ENCODE measurements at regions not wholly inside any gene's neighbourhood (a gene's known extent, or its start where the extent isn't known, plus 50 kb on each side); places are given as distances from the start of the nearest gene placed in this dataset.

DNA sequence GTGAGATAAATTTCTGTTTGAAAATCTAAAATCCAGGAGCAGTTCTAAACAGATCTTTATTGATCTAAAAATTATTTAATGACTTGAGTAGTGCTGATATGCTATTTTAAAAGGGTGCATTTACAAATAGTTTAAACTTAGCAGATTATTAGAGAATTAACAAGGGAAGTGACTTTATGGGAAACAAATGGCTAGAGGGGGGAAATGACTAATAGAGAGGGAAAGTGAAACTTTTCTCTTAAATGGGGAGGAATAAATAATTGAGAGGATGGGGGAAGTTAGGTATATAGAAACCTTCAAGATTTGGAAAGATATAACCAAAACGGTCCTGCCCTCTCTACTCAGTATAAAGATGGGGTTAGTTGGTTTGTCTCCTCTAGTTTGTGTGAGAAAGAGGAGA is 90.1 kb upstream of the ARMC3 start (continued):
- TF ChIP-seq, protein P1, sequence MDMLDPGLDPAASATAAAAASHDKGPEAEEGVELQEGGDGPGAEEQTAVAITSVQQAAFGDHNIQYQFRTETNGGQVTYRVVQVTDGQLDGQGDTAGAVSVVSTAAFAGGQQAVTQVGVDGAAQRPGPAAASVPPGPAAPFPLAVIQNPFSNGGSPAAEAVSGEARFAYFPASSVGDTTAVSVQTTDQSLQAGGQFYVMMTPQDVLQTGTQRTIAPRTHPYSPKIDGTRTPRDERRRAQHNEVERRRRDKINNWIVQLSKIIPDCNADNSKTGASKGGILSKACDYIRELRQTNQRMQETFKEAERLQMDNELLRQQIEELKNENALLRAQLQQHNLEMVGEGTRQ (IDR thresholded peaks at IDR 0.05; ENCODE audit: borderline replicate concordance, low read depth, low read length) = no peak
- TF ChIP-seq ELF1 (IDR thresholded peaks at IDR 0.05) (no peak), RFX5 (IDR thresholded peaks at IDR 0.05; ENCODE audit: low read length) (no peak)
- TF ChIP-seq, protein P2, sequence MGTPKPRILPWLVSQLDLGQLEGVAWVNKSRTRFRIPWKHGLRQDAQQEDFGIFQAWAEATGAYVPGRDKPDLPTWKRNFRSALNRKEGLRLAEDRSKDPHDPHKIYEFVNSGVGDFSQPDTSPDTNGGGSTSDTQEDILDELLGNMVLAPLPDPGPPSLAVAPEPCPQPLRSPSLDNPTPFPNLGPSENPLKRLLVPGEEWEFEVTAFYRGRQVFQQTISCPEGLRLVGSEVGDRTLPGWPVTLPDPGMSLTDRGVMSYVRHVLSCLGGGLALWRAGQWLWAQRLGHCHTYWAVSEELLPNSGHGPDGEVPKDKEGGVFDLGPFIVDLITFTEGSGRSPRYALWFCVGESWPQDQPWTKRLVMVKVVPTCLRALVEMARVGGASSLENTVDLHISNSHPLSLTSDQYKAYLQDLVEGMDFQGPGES (IDR thresholded peaks at IDR 0.05; ENCODE audit: low read depth, low read length) = no peak

DNA sequence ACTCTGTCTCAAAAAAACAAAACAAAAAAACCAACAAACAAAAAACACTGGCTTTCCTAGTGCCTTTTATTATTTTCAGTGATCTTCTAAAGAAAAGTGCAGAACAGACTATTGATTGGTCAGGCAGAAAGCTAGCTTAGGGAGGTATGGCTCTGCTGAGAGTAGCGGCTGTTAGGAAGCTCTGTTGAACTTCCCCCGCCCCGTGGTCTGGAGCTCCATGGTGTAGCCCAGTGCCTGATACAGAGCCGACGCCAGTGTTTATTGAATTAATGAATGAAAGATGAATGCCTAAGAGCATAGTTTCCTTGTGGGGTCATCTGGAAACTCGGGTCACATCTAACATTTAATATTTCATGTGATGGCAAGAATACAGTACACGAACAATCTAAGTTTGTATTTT is 90.5 kb upstream of the ARMC3 start:
- Histone ChIP-seq H3K9me2 (no peaks in the 10 kb centered on the region), H3K27me3 (ENCODE audit: insufficient read depth) (no peaks in the 10 kb centered on the region), H3F3A (replicated peaks; ENCODE audit: insufficient read depth) (no peaks in the 10 kb centered on the region), H3K36me3 (replicated peaks in 1 of 2; ENCODE audit: control insufficient read depth in 1 of 2, insufficient read depth in 2 of 2, low read length in 1 of 2) (no peaks in the 10 kb centered on the region), H3K9me3 (no peaks in the 10 kb centered on the region), H2AFZ (ENCODE audit: low read depth) (no peak overlapping the region), H4K20me1 (ENCODE audit: insufficient read depth) (no peaks in the 10 kb centered on the region), H3K79me2 (ENCODE audit: insufficient read depth) (no peaks in the 10 kb centered on the region), H3K4me3 (ENCODE audit: low read depth in 2 of 2, low read length in 1 of 2) (no peak overlapping the region), H3K4me2 (no peak overlapping the region), H3K4me1 (ENCODE audit: control insufficient read depth in 1 of 2, insufficient read depth in 2 of 2, low read depth in 1 of 2, low read length in 1 of 2) (no peaks in the 10 kb centered on the region), H3K9ac (no peak overlapping the region), H3K27ac (ENCODE audit: low read depth in 2 of 2, low read length in 1 of 2) (no peak overlapping the region)
- POLR2A ChIA-PET = interaction anchor here (0.7 kb wide), 1 partner anchor 561 kb away, joined by 4 read pairs; no protein-coding TSS in a partner anchor
- WGBS (ENCODE audit: low lambda C conversion rate) = 79% methylated on average over 7 of the region's 7 CpGs
- CTCF ChIA-PET = no interaction called here
- no peak for DNase-seq
- TF ChIP-seq FOXM1 (IDR thresholded peaks at IDR 0.05; ENCODE audit: low read depth) (no peak), MXI1 (IDR thresholded peaks at IDR 0.05; ENCODE audit: low read depth, low read length) (no peak), NFIC (IDR thresholded peaks at IDR 0.05; ENCODE audit: borderline replicate concordance) (no peak), SIN3A (IDR thresholded peaks at IDR 0.05; ENCODE audit: borderline replicate concordance, low read depth, low read length) (no peak), JUND (IDR thresholded peaks at IDR 0.05) (no peak), YY1 (IDR thresholded peaks at IDR 0.05; ENCODE audit: low read depth) (no peak), SMC3 (IDR thresholded peaks at IDR 0.05; ENCODE audit: low read depth, low read length) (no peak), ELF1 (IDR thresholded peaks at IDR 0.05) (no peak), GATA2 (CRISPR knock-in tag; IDR thresholded peaks at IDR 0.05) (no peak), TAF1 (IDR thresholded peaks at IDR 0.05; ENCODE audit: borderline replicate concordance, low read depth, low read length) (no peak), GABPA (IDR thresholded peaks at IDR 0.05; ENCODE audit: low read depth) (no peak), MEF2A (IDR thresholded peaks at IDR 0.05; ENCODE audit: borderline replicate concordance, low read depth) (no peak), RAD21 (IDR thresholded peaks at IDR 0.05; ENCODE audit: low read length) (no peak), NRF1 (IDR thresholded peaks at IDR 0.05; ENCODE audit: low read depth, low read length) (no peak), TEAD4 (IDR thresholded peaks at IDR 0.05; ENCODE audit: borderline replicate concordance, insufficient read depth) (no peak)
- TF ChIP-seq, protein P3, sequence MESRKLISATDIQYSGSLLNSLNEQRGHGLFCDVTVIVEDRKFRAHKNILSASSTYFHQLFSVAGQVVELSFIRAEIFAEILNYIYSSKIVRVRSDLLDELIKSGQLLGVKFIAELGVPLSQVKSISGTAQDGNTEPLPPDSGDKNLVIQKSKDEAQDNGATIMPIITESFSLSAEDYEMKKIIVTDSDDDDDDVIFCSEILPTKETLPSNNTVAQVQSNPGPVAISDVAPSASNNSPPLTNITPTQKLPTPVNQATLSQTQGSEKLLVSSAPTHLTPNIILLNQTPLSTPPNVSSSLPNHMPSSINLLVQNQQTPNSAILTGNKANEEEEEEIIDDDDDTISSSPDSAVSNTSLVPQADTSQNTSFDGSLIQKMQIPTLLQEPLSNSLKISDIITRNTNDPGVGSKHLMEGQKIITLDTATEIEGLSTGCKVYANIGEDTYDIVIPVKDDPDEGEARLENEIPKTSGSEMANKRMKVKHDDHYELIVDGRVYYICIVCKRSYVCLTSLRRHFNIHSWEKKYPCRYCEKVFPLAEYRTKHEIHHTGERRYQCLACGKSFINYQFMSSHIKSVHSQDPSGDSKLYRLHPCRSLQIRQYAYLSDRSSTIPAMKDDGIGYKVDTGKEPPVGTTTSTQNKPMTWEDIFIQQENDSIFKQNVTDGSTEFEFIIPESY (IDR thresholded peaks at IDR 0.05; ENCODE audit: borderline replicate concordance, low read depth) = no peak
- TF ChIP-seq, protein P1 (IDR thresholded peaks at IDR 0.05; ENCODE audit: borderline replicate concordance, low read depth, low read length) = no peak
- TF ChIP-seq, protein P4, sequence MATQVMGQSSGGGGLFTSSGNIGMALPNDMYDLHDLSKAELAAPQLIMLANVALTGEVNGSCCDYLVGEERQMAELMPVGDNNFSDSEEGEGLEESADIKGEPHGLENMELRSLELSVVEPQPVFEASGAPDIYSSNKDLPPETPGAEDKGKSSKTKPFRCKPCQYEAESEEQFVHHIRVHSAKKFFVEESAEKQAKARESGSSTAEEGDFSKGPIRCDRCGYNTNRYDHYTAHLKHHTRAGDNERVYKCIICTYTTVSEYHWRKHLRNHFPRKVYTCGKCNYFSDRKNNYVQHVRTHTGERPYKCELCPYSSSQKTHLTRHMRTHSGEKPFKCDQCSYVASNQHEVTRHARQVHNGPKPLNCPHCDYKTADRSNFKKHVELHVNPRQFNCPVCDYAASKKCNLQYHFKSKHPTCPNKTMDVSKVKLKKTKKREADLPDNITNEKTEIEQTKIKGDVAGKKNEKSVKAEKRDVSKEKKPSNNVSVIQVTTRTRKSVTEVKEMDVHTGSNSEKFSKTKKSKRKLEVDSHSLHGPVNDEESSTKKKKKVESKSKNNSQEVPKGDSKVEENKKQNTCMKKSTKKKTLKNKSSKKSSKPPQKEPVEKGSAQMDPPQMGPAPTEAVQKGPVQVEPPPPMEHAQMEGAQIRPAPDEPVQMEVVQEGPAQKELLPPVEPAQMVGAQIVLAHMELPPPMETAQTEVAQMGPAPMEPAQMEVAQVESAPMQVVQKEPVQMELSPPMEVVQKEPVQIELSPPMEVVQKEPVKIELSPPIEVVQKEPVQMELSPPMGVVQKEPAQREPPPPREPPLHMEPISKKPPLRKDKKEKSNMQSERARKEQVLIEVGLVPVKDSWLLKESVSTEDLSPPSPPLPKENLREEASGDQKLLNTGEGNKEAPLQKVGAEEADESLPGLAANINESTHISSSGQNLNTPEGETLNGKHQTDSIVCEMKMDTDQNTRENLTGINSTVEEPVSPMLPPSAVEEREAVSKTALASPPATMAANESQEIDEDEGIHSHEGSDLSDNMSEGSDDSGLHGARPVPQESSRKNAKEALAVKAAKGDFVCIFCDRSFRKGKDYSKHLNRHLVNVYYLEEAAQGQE (IDR thresholded peaks at IDR 0.05; ENCODE audit: low read depth, low read length) = no peak
- TF ChIP-seq, protein P5, sequence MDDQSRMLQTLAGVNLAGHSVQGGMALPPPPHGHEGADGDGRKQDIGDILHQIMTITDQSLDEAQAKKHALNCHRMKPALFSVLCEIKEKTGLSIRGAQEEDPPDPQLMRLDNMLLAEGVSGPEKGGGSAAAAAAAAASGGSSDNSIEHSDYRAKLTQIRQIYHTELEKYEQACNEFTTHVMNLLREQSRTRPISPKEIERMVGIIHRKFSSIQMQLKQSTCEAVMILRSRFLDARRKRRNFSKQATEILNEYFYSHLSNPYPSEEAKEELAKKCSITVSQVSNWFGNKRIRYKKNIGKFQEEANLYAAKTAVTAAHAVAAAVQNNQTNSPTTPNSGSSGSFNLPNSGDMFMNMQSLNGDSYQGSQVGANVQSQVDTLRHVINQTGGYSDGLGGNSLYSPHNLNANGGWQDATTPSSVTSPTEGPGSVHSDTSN (IDR thresholded peaks at IDR 0.05) = no peak

Data from SK-N-SH (cell line).